ENCODE measurements at regions not wholly inside any gene's neighbourhood (a gene's known extent, or its start where the extent isn't known, plus 50 kb on each side); places are given as distances from the start of the nearest gene placed in this dataset.

GRCh38 chr3:84601303-84601702 lies 357.5 kb upstream of the CADM2 start:
- no peaks in the 10 kb centered on the region for H3K27me3 ChIP-seq
- TF ChIP-seq, protein P1, sequence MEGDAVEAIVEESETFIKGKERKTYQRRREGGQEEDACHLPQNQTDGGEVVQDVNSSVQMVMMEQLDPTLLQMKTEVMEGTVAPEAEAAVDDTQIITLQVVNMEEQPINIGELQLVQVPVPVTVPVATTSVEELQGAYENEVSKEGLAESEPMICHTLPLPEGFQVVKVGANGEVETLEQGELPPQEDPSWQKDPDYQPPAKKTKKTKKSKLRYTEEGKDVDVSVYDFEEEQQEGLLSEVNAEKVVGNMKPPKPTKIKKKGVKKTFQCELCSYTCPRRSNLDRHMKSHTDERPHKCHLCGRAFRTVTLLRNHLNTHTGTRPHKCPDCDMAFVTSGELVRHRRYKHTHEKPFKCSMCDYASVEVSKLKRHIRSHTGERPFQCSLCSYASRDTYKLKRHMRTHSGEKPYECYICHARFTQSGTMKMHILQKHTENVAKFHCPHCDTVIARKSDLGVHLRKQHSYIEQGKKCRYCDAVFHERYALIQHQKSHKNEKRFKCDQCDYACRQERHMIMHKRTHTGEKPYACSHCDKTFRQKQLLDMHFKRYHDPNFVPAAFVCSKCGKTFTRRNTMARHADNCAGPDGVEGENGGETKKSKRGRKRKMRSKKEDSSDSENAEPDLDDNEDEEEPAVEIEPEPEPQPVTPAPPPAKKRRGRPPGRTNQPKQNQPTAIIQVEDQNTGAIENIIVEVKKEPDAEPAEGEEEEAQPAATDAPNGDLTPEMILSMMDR (IDR thresholded peaks at IDR 0.05; ENCODE audit: low read depth, low read length): no peak
- DNase-seq: no peak
- no peaks in the 10 kb centered on the region for H3K9me3 ChIP-seq
- no peak overlapping the region for H3K4me3 ChIP-seq (ENCODE audit: low read depth, low read length)
- H3K36me3 ChIP-seq: no peaks in the 10 kb centered on the region
- no peaks in the 10 kb centered on the region for H3K4me1 ChIP-seq

DNA sequence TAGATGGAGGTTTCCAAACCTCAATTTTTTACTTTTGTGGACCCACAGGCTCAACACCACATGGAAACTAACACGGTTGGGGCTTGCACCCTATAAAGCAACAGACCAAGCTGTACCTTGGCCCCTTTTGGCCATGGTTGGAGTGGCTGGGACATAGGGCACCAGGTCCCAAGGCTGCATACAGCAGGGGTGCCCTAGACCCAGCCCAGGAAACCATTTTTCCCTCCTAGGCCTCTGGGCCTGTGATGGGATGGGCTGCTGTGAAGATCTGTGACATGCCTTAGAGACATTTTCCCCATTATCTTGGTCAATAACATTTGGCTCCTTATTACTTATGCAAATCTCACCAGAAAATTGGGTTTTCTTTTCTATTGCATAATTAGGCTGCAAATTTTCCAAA lies 337.0 kb upstream of the CADM2 start:
- H3K27me3 ChIP-seq: no peaks in the 10 kb centered on the region
- no peak for DNase-seq
- TF ChIP-seq, protein P1 (IDR thresholded peaks at IDR 0.05; ENCODE audit: low read depth, low read length): no peak
- H3K9me3 ChIP-seq: no peaks in the 10 kb centered on the region
- no peaks in the 10 kb centered on the region for H3K4me1 ChIP-seq
- H3K36me3 ChIP-seq: no peaks in the 10 kb centered on the region
- H3K4me3 ChIP-seq (ENCODE audit: low read depth, low read length): no peak overlapping the region

GRCh38 chr3:84634668-84635067 lies 324.1 kb upstream of the CADM2 start:
- Histone ChIP-seq H3K36me3 (no peaks in the 10 kb centered on the region), H3K9me3 (no peaks in the 10 kb centered on the region; the same call in 1 of the 2 replicates), H3K4me3 (ENCODE audit: low read depth, low read length) (no peak overlapping the region), H3K27me3 (no peaks in the 10 kb centered on the region), H3K4me1 (peaks cover 6% of the 10 kb centered on the region)
- TF ChIP-seq, protein P1 (IDR thresholded peaks at IDR 0.05; ENCODE audit: low read depth, low read length): no peak
- no peak for DNase-seq

- peaks cover 4% of the 10 kb centered on the region for H3K4me1 ChIP-seq
- no peak for DNase-seq
- H3K27me3 ChIP-seq: no peaks in the 10 kb centered on the region
- no peaks in the 10 kb centered on the region for H3K36me3 ChIP-seq
- TF ChIP-seq, protein P1 (IDR thresholded peaks at IDR 0.05; ENCODE audit: low read depth, low read length): no peak
- H3K4me3 ChIP-seq (ENCODE audit: low read depth, low read length): no peak overlapping the region
- no peaks in the 10 kb centered on the region; the same call in 1 of the 2 replicates for H3K9me3 ChIP-seq
Observed at GRCh38 chr3:84637272-84637671, 321.5 kb upstream of the CADM2 start.

DNA sequence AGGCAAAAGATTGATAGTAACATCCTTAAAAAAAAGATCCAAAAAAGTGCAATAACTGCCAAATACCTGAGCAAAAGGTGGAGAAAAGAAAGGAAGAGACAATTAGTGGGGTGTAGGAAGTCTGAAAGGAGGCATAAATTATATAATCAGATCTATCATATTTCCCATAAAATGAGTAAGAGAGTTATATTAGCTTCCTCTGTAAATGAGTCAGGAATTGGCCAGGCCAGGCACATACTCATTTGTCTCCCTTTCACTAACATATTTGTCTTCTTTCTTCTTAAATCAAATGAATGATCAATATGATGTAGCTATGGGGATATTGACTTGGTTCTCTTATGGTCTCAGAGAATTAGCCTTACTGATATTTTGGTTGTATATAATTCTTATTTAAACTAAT lies 292.3 kb upstream of the CADM2 start:
- Histone ChIP-seq H3K4me3 (ENCODE audit: low read depth, low read length) (no peak overlapping the region), H3K9me3 (no peaks in the 10 kb centered on the region), H3K36me3 (no peaks in the 10 kb centered on the region), H3K27me3 (peaks cover 4% of the 10 kb centered on the region; the same call in 1 of the 2 replicates), H3K4me1 (peaks cover 5% of the 10 kb centered on the region; the same call in 1 of the 2 replicates)
- DNase-seq: no peak
- TF ChIP-seq, protein P1 (IDR thresholded peaks at IDR 0.05; ENCODE audit: low read depth, low read length): no peak

- TF ChIP-seq, protein P1 (IDR thresholded peaks at IDR 0.05; ENCODE audit: low read depth, low read length): no peak
- no peak for DNase-seq
- no peaks in the 10 kb centered on the region for H3K4me1 ChIP-seq
- H3K4me3 ChIP-seq (ENCODE audit: low read depth, low read length): no peak overlapping the region
- H3K27me3 ChIP-seq: no peaks in the 10 kb centered on the region
- H3K36me3 ChIP-seq: no peaks in the 10 kb centered on the region
- H3K9me3 ChIP-seq: no peaks in the 10 kb centered on the region
Observed at GRCh38 chr3:84679211-84679610, 279.6 kb upstream of the CADM2 start.

Measured in BE2C (cell line).